Inflammatory macrophage treated with lipopolysaccharide for 1 hour (primary cell): ENCODE measurements at regions not wholly inside any gene's neighbourhood (a gene's known extent, or its start where the extent isn't known, plus 50 kb on each side); places are given as distances from the start of the nearest gene placed in this dataset.
"Not testable (repeated sequence)": the region's sequence is repeated elsewhere in the genome, so short reads cannot be mapped to it uniquely, and the experiment has no call there.

Experiments
- DNase-seq, 2 donors: peaks; one replicate each; pipeline ENCODE4 v3.0.0-alpha.2; 2020 to 2022

- DNase-seq = not testable (repeated sequence)
Observed at GRCh38 chr6:14296698-14297097, 179.1 kb downstream of the CD83 start.

- DNase-seq = not testable (repeated sequence)
Observed at GRCh38 chr6:14297118-14297517, 179.5 kb downstream of the CD83 start.

GRCh38 chr6:14300189-14300588 is 182.6 kb downstream of the CD83 start:
- not testable (repeated sequence) for DNase-seq

GRCh38 chr6:14300721-14301120 is 183.1 kb downstream of the CD83 start:
- DNase-seq = not testable (repeated sequence)

- DNase-seq = not testable (repeated sequence)
Observed at GRCh38 chr6:14301477-14301876, 183.9 kb downstream of the CD83 start.

GRCh38 chr6:14305131-14305530 is 187.6 kb downstream of the CD83 start:
- DNase-seq = no peak

- no peak for DNase-seq
Observed at GRCh38 chr6:14305624-14306023, 188.1 kb downstream of the CD83 start.

GRCh38 chr6:14306151-14306906 is 188.8 kb downstream of the CD83 start:
- no peak for DNase-seq

- no peak for DNase-seq
Observed at GRCh38 chr6:14309516-14309915, 191.9 kb downstream of the CD83 start.

GRCh38 chr6:14309951-14310445 is 192.4 kb downstream of the CD83 start:
- no peak for DNase-seq

GRCh38 chr6:14310960-14311359 is 193.4 kb downstream of the CD83 start:
- peak in 1 of 2 donors; percentile 86 for DNase-seq

GRCh38 chr6:14312587-14312986 is 195.0 kb downstream of the CD83 start:
- peak; percentile 5 to 53 for DNase-seq

GRCh38 chr6:14313248-14313647 is 195.7 kb downstream of the CD83 start:
- DNase-seq = peak; percentile 30 to 95

GRCh38 chr6:14315353-14315752 is 197.8 kb downstream of the CD83 start:
- DNase-seq = no peak

- DNase-seq = no peak
Observed at GRCh38 chr6:14316651-14317386, 199.2 kb downstream of the CD83 start.

- DNase-seq = no peak
Observed at GRCh38 chr6:14317387-14317970, 199.9 kb downstream of the CD83 start.

- no peak for DNase-seq
Observed at GRCh38 chr6:14320332-14320731, 202.8 kb downstream of the CD83 start.

- no peak for DNase-seq
Observed at GRCh38 chr6:14321992-14322772, 204.6 kb downstream of the CD83 start.

- DNase-seq = no peak
Observed at GRCh38 chr6:14322841-14323240, 205.3 kb downstream of the CD83 start.

GRCh38 chr6:14326774-14327173 is 209.2 kb downstream of the CD83 start:
- DNase-seq = no peak

- no peak for DNase-seq
Observed at GRCh38 chr6:14328163-14328562, 210.6 kb downstream of the CD83 start.

- DNase-seq = no peak
Observed at GRCh38 chr6:14333556-14334305, 216.2 kb downstream of the CD83 start.
